ENCODE measurements at regions not wholly inside any gene's neighbourhood (a gene's known extent, or its start where the extent isn't known, plus 50 kb on each side); places are given as distances from the start of the nearest gene placed in this dataset.

- Histone ChIP-seq H3K4me1 (ENCODE audit: insufficient read depth, low read length, severe bottlenecking) (no peaks in the 10 kb centered on the region), H3K4me3 (ENCODE audit: low read depth, low read length, poor library complexity, severe bottlenecking) (no peak overlapping the region), H3K9me3 (ENCODE audit: low read length) (no peaks in the 10 kb centered on the region), H3K4me2 (ENCODE audit: low read length) (no peak overlapping the region), H3K9me2 (ENCODE audit: low read depth, low read length) (no peaks in the 10 kb centered on the region), H3K27me3 (ENCODE audit: insufficient read depth, low read length) (no peaks in the 10 kb centered on the region), H3K79me2 (ENCODE audit: insufficient read depth, low read length) (no peaks in the 10 kb centered on the region), H3K9ac (ENCODE audit: low read length) (no peak overlapping the region), H4K20me1 (ENCODE audit: insufficient read depth, low read length) (no peaks in the 10 kb centered on the region), H3K27ac (ENCODE audit: low read depth, low read length, poor library complexity, severe bottlenecking) (no peak overlapping the region), H2AFZ (ENCODE audit: low read length) (no peak overlapping the region), H3F3A (ENCODE audit: insufficient read depth, low read length) (no peaks in the 10 kb centered on the region), H3K36me3 (ENCODE audit: insufficient read depth, low read length) (no peaks in the 10 kb centered on the region)
- TF ChIP-seq CTCF (IDR thresholded peaks at IDR 0.05; ENCODE audit: low read length) (no peak), EZH2 (IDR thresholded peaks at IDR 0.05; ENCODE audit: borderline replicate concordance, low read length) (no peak)
Measured at GRCh38 chr2:221641181-221641871, 69.2 kb upstream of the EPHA4 start.

- Histone ChIP-seq H4K20me1 (ENCODE audit: insufficient read depth, low read length) (no peaks in the 10 kb centered on the region), H3K4me3 (ENCODE audit: low read depth, low read length, poor library complexity, severe bottlenecking) (no peak overlapping the region), H3K9me3 (ENCODE audit: low read length) (no peaks in the 10 kb centered on the region), H3K36me3 (ENCODE audit: insufficient read depth, low read length) (no peaks in the 10 kb centered on the region), H3K79me2 (ENCODE audit: insufficient read depth, low read length) (no peaks in the 10 kb centered on the region), H3F3A (ENCODE audit: insufficient read depth, low read length) (no peaks in the 10 kb centered on the region), H3K27me3 (ENCODE audit: insufficient read depth, low read length) (no peaks in the 10 kb centered on the region), H3K4me2 (ENCODE audit: low read length) (no peak overlapping the region), H3K4me1 (ENCODE audit: insufficient read depth, low read length, severe bottlenecking) (no peaks in the 10 kb centered on the region), H3K9me2 (ENCODE audit: low read depth, low read length) (no peaks in the 10 kb centered on the region), H3K9ac (ENCODE audit: low read length) (no peak overlapping the region), H2AFZ (ENCODE audit: low read length) (no peak overlapping the region), H3K27ac (ENCODE audit: low read depth, low read length, poor library complexity, severe bottlenecking) (no peak overlapping the region)
- TF ChIP-seq EZH2 (IDR thresholded peaks at IDR 0.05; ENCODE audit: borderline replicate concordance, low read length) (no peak), CTCF (IDR thresholded peaks at IDR 0.05; ENCODE audit: low read length) (no peak)
Measured at GRCh38 chr2:221640686-221641085, 68.6 kb upstream of the EPHA4 start.

GRCh38 chr2:221637851-221638250 lies 65.7 kb upstream of the EPHA4 start:
- Histone ChIP-seq H3K27me3 (ENCODE audit: insufficient read depth, low read length) (no peaks in the 10 kb centered on the region), H3K4me1 (ENCODE audit: insufficient read depth, low read length, severe bottlenecking) (no peaks in the 10 kb centered on the region), H3K27ac (ENCODE audit: low read depth, low read length, poor library complexity, severe bottlenecking) (no peak overlapping the region), H3K9me3 (ENCODE audit: low read length) (no peaks in the 10 kb centered on the region), H3F3A (ENCODE audit: insufficient read depth, low read length) (no peaks in the 10 kb centered on the region), H3K79me2 (ENCODE audit: insufficient read depth, low read length) (no peaks in the 10 kb centered on the region), H3K4me2 (ENCODE audit: low read length) (no peak overlapping the region), H3K4me3 (ENCODE audit: low read depth, low read length, poor library complexity, severe bottlenecking) (no peak overlapping the region), H3K9me2 (ENCODE audit: low read depth, low read length) (no peaks in the 10 kb centered on the region), H3K36me3 (ENCODE audit: insufficient read depth, low read length) (no peaks in the 10 kb centered on the region), H4K20me1 (ENCODE audit: insufficient read depth, low read length) (no peaks in the 10 kb centered on the region), H2AFZ (ENCODE audit: low read length) (no peak overlapping the region), H3K9ac (ENCODE audit: low read length) (no peak overlapping the region)
- TF ChIP-seq CTCF (IDR thresholded peaks at IDR 0.05; ENCODE audit: low read length) (no peak), EZH2 (IDR thresholded peaks at IDR 0.05; ENCODE audit: borderline replicate concordance, low read length) (no peak)
